ENCODE measurements at regions not wholly inside any gene's neighbourhood (a gene's known extent, or its start where the extent isn't known, plus 50 kb on each side); places are given as distances from the start of the nearest gene placed in this dataset.

DNA sequence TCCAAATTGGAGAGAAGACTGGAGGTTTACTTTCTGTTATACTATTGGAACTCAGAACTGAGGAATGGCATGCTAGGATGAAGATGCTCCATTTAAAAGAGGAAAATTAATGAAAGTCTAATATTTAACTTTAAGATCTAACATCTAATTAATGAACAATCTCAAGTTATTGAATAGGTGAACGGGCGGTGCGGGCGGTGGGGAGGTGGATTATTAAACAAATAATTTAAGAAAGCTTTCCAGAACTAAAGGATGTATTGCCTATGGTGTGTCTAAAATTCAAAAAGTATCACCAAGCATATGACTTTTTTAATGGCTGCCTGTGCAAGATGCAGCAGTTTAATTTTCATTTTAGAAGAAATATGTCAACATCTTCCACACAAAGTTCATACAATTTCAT is 1747.1 kb upstream of the SEL1L start:
- Histone ChIP-seq H3K4me2 (ENCODE audit: low read depth, low read length, poor library complexity, severe bottlenecking) (no peak overlapping the region), H3K36me3 (ENCODE audit: insufficient read depth, low read length) (no peaks in the 10 kb centered on the region), H3K27me3 (ENCODE audit: low read length) (no peaks in the 10 kb centered on the region), H3K9me2 (replicated peaks; ENCODE audit: insufficient read depth, low read length) (no peaks in the 10 kb centered on the region), H3K9me3 (ENCODE audit: low read length) (no peaks in the 10 kb centered on the region), H2AFZ (ENCODE audit: low read length) (no peak overlapping the region), H3K4me3 (ENCODE audit: low read length) (no peak overlapping the region), H3K4me1 (ENCODE audit: low read length) (no peaks in the 10 kb centered on the region), H4K20me1 (ENCODE audit: insufficient read depth, low read depth, low read length) (no peaks in the 10 kb centered on the region), H3K79me2 (ENCODE audit: low read length) (no peaks in the 10 kb centered on the region), H3K9ac (ENCODE audit: low read length) (no peak overlapping the region), H3K27ac (ENCODE audit: low read length) (no peak overlapping the region)
- DNase-seq: no peak

DNA sequence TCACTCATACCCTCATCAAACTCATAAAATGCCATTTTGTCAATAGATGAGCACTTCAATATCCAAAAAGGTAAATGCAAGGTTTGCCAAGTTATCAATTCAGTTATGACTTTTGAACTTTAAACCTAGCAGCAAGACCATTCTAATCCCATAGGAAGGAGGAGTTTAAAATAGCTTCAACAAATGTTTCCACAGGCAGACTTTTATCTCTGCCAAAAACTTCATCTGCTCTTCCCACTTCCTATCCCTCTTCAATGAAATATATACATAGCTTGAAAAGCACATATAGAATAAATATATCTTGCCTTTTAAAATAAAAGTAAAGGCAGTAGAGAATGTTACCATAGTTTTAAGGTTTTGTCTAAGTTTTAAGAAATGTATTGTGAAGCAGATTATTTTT is 1749.1 kb upstream of the SEL1L start:
- H3K79me2 ChIP-seq (ENCODE audit: low read length): no peaks in the 10 kb centered on the region
- no peaks in the 10 kb centered on the region for H3K9me3 ChIP-seq (ENCODE audit: low read length)
- H3K27ac ChIP-seq (ENCODE audit: low read length): no peak overlapping the region
- no peaks in the 10 kb centered on the region for H4K20me1 ChIP-seq (ENCODE audit: insufficient read depth, low read depth, low read length)
- no peak overlapping the region for H2AFZ ChIP-seq (ENCODE audit: low read length)
- no peak overlapping the region for H3K4me2 ChIP-seq (ENCODE audit: low read depth, low read length, poor library complexity, severe bottlenecking)
- H3K9me2 ChIP-seq (replicated peaks; ENCODE audit: insufficient read depth, low read length): no peaks in the 10 kb centered on the region
- no peak overlapping the region for H3K4me3 ChIP-seq (ENCODE audit: low read length)
- H3K4me1 ChIP-seq (ENCODE audit: low read length): no peaks in the 10 kb centered on the region
- DNase-seq: no peak
- no peaks in the 10 kb centered on the region for H3K36me3 ChIP-seq (ENCODE audit: insufficient read depth, low read length)
- no peak overlapping the region for H3K9ac ChIP-seq (ENCODE audit: low read length)
- H3K27me3 ChIP-seq (ENCODE audit: low read length): no peaks in the 10 kb centered on the region

DNA sequence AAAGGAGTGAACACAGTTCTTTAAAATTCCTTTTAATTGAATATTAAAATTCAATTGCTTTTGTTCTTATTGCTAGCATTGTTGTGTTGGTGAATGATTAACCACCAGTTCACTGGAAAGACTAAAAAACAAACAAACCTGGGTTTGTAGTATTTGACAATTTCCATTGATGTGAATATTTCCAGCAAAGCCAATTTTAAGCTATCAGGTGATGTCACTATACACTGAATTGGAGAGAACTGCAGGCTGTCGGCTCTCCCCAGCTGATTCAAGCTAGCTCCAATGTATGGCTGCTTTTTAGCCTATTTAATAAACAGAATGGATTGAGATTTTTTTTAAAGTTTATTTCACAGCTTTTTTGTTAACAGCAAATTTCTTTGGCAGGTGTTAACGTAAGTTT is 1753.6 kb upstream of the SEL1L start:
- H3K9me2 ChIP-seq (replicated peaks; ENCODE audit: insufficient read depth, low read length): no peaks in the 10 kb centered on the region

DNA sequence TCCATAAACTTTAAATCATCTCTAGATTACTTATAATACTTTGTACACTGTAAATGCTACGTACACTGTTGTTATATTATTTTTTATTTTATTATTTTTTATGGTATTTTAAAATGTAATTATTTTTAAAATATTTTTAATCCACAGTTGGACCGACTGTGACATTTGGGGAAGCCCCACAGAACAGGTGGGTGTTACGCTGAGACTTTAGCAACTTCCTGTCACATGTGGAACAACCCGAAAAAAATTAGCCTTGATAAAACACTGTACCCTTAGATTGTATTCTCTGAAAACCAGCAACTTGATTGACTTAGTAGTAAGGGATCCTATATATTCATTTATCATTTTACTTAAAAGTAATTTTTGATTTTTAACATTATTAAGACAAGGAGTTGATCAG is 1755.7 kb upstream of the SEL1L start:
- Histone ChIP-seq H3K4me3 (ENCODE audit: low read length) (no peak overlapping the region), H3K9me3 (ENCODE audit: low read length) (no peaks in the 10 kb centered on the region), H2AFZ (ENCODE audit: low read length) (no peak overlapping the region), H4K20me1 (ENCODE audit: insufficient read depth, low read depth, low read length) (no peaks in the 10 kb centered on the region), H3K4me2 (ENCODE audit: low read depth, low read length, poor library complexity, severe bottlenecking) (no peak overlapping the region), H3K9ac (ENCODE audit: low read length) (no peak overlapping the region), H3K4me1 (ENCODE audit: low read length) (no peaks in the 10 kb centered on the region), H3K27ac (ENCODE audit: low read length) (no peak overlapping the region), H3K79me2 (ENCODE audit: low read length) (no peaks in the 10 kb centered on the region), H3K36me3 (ENCODE audit: insufficient read depth, low read length) (no peaks in the 10 kb centered on the region), H3K9me2 (replicated peaks; ENCODE audit: insufficient read depth, low read length) (no peaks in the 10 kb centered on the region), H3K27me3 (ENCODE audit: low read length) (no peaks in the 10 kb centered on the region)
- no peak for DNase-seq

More for the DNA sequence above, 1753.6 kb upstream of the SEL1L start:
- no peaks in the 10 kb centered on the region for H3K9me3 ChIP-seq (ENCODE audit: low read length)
- no peak for DNase-seq
- H3K27ac ChIP-seq (ENCODE audit: low read length): no peak overlapping the region
- H3K4me2 ChIP-seq (ENCODE audit: low read depth, low read length, poor library complexity, severe bottlenecking): no peak overlapping the region
- no peaks in the 10 kb centered on the region for H4K20me1 ChIP-seq (ENCODE audit: insufficient read depth, low read depth, low read length)
- H3K79me2 ChIP-seq (ENCODE audit: low read length): no peaks in the 10 kb centered on the region
- H3K9ac ChIP-seq (ENCODE audit: low read length): no peak overlapping the region
- no peaks in the 10 kb centered on the region for H3K27me3 ChIP-seq (ENCODE audit: low read length)
- H3K4me1 ChIP-seq (ENCODE audit: low read length): no peaks in the 10 kb centered on the region
- no peaks in the 10 kb centered on the region for H3K36me3 ChIP-seq (ENCODE audit: insufficient read depth, low read length)
- no peak overlapping the region for H3K4me3 ChIP-seq (ENCODE audit: low read length)
- no peak overlapping the region for H2AFZ ChIP-seq (ENCODE audit: low read length)

DNA sequence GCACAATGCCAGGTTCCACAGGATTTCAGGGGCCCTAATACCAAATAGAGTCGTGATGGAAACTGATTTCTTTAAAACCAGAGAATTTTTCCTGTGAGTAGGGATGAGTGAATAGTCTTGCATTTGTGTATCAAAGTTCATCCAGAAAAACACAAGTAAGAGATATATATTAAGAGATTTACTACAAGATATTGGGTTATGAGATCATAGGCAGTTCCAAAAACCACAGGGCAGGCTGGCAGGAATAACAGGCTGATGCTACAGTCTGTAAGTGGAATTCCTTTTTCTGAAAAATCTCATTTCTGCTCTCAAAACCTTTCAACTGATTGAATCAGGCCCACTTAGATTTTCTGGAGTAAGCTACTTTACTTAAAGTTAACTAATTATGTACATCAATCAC is 1756.2 kb upstream of the SEL1L start:
- no peak overlapping the region for H2AFZ ChIP-seq (ENCODE audit: low read length)

DNA sequence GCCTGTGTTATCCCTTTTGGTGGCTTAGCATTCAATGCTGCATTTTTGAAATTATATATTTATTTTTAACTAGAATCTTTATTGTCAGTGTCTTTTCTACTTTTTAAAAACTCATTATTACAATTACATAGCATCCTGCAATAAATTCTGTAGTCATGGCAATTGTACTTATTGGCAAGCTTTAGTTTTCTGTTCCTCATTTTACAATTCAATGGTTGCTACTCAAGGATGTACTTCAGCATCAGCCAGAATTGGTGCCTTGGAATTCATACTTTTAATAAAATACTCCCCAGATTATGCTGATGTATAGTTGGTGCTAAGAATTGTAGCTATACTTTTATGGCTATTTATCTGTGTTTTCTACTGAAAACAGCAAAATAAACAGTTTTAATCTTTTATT is 1756.8 kb upstream of the SEL1L start:
- Histone ChIP-seq H3K4me1 (ENCODE audit: low read length) (no peaks in the 10 kb centered on the region), H3K9ac (ENCODE audit: low read length) (no peak overlapping the region), H3K4me2 (ENCODE audit: low read depth, low read length, poor library complexity, severe bottlenecking) (no peak overlapping the region), H3K79me2 (ENCODE audit: low read length) (no peaks in the 10 kb centered on the region), H2AFZ (ENCODE audit: low read length) (no peak overlapping the region), H3K4me3 (ENCODE audit: low read length) (no peak overlapping the region), H3K27ac (ENCODE audit: low read length) (no peak overlapping the region), H3K9me3 (ENCODE audit: low read length) (no peaks in the 10 kb centered on the region), H3K27me3 (ENCODE audit: low read length) (no peaks in the 10 kb centered on the region), H4K20me1 (ENCODE audit: insufficient read depth, low read depth, low read length) (no peaks in the 10 kb centered on the region), H3K36me3 (ENCODE audit: insufficient read depth, low read length) (no peaks in the 10 kb centered on the region), H3K9me2 (replicated peaks; ENCODE audit: insufficient read depth, low read length) (no peaks in the 10 kb centered on the region)
- DNase-seq: no peak

More for the DNA sequence above, 1756.2 kb upstream of the SEL1L start:
- H3K36me3 ChIP-seq (ENCODE audit: insufficient read depth, low read length): no peaks in the 10 kb centered on the region
- no peaks in the 10 kb centered on the region for H3K9me3 ChIP-seq (ENCODE audit: low read length)
- H3K27ac ChIP-seq (ENCODE audit: low read length): no peak overlapping the region
- H3K4me2 ChIP-seq (ENCODE audit: low read depth, low read length, poor library complexity, severe bottlenecking): no peak overlapping the region
- DNase-seq: no peak
- H4K20me1 ChIP-seq (ENCODE audit: insufficient read depth, low read depth, low read length): no peaks in the 10 kb centered on the region
- H3K4me3 ChIP-seq (ENCODE audit: low read length): no peak overlapping the region
- no peak overlapping the region for H3K9ac ChIP-seq (ENCODE audit: low read length)
- H3K4me1 ChIP-seq (ENCODE audit: low read length): no peaks in the 10 kb centered on the region
- no peaks in the 10 kb centered on the region for H3K27me3 ChIP-seq (ENCODE audit: low read length)
- H3K9me2 ChIP-seq (replicated peaks; ENCODE audit: insufficient read depth, low read length): no peaks in the 10 kb centered on the region
- H3K79me2 ChIP-seq (ENCODE audit: low read length): no peaks in the 10 kb centered on the region

DNA sequence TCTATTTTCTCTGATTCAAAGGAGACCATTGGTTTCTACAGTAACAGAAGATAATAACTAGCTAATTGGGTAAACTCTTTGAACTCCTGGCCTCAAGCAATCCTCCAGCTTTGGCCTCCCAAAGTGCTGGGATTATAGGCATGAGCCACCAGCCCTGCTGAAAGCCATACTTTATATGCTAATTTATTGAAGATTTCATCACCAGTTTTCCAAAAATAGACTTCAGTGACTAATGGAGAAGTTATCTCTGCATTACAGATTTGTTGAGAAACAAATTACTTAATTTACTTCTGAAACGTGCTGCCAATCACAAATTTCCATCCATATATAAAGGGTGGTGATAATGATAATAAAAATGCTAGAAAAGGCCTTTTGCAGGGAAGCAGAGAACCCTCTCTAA is 1758.1 kb upstream of the SEL1L start:
- Histone ChIP-seq H3K27me3 (ENCODE audit: low read length) (no peaks in the 10 kb centered on the region), H3K4me1 (ENCODE audit: low read length) (no peaks in the 10 kb centered on the region), H3K9me3 (ENCODE audit: low read length) (no peaks in the 10 kb centered on the region), H3K9ac (ENCODE audit: low read length) (no peak overlapping the region), H3K27ac (ENCODE audit: low read length) (no peak overlapping the region), H3K4me2 (ENCODE audit: low read depth, low read length, poor library complexity, severe bottlenecking) (no peak overlapping the region), H4K20me1 (ENCODE audit: insufficient read depth, low read depth, low read length) (no peaks in the 10 kb centered on the region), H3K4me3 (ENCODE audit: low read length) (no peak overlapping the region), H3K79me2 (ENCODE audit: low read length) (no peaks in the 10 kb centered on the region), H3K36me3 (ENCODE audit: insufficient read depth, low read length) (no peaks in the 10 kb centered on the region), H3K9me2 (replicated peaks; ENCODE audit: insufficient read depth, low read length) (no peaks in the 10 kb centered on the region), H2AFZ (ENCODE audit: low read length) (no peak overlapping the region)
- no peak for DNase-seq

DNA sequence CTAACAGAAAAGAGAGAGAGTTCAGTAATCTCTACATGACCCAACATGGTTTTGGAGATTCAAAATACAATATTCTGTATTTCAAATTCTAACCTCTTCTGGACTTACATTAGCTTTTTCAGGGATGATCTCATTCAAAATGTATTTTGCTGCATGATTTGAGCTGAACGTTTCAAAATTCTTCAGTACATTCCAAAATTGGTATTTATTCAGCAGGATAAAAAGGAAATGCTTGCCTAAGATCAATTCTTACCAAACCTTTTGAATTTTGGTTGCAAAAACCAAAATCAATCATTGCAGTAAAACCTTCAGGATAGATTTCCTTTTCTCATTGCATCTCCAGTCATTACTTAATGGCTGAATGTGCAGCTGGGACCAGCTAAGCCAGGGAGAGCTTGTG is 1761.3 kb upstream of the SEL1L start:
- H3K4me1 ChIP-seq (ENCODE audit: low read length): no peaks in the 10 kb centered on the region
- H3K9ac ChIP-seq (ENCODE audit: low read length): no peak overlapping the region

DNA sequence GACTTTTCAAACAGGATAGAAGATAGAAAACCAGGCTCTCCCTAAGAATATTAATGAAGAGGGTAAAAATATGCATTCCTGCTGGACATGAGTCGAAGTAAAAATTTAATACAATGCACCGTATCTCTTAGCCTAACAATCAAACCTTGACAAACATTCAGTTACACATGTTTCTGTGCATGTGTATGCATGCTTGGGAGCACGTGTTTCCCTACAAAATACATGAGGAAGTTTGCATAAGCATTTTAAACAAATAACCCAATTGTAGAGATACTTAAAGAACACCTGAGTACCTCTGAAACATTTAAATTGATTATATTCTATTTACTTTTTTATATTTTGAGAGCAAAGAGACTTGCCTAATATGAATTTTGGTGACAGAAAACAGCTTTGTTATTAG is 1763.7 kb upstream of the SEL1L start:
- no peaks in the 10 kb centered on the region for H3K9me3 ChIP-seq (ENCODE audit: low read length)
- DNase-seq: no peak
- H3K4me2 ChIP-seq (ENCODE audit: low read depth, low read length, poor library complexity, severe bottlenecking): no peak overlapping the region
- H3K9ac ChIP-seq (ENCODE audit: low read length): no peak overlapping the region
- no peak overlapping the region for H2AFZ ChIP-seq (ENCODE audit: low read length)
- no peaks in the 10 kb centered on the region for H4K20me1 ChIP-seq (ENCODE audit: insufficient read depth, low read depth, low read length)
- H3K27ac ChIP-seq (ENCODE audit: low read length): no peak overlapping the region
- H3K27me3 ChIP-seq (ENCODE audit: low read length): no peaks in the 10 kb centered on the region
- no peaks in the 10 kb centered on the region for H3K36me3 ChIP-seq (ENCODE audit: insufficient read depth, low read length)
- no peak overlapping the region for H3K4me3 ChIP-seq (ENCODE audit: low read length)
- no peaks in the 10 kb centered on the region for H3K79me2 ChIP-seq (ENCODE audit: low read length)
- no peaks in the 10 kb centered on the region for H3K9me2 ChIP-seq (replicated peaks; ENCODE audit: insufficient read depth, low read length)
- peaks cover 16% of the 10 kb centered on the region for H3K4me1 ChIP-seq (ENCODE audit: low read length)

More for the DNA sequence above, 1761.3 kb upstream of the SEL1L start:
- Histone ChIP-seq H3K9me2 (replicated peaks; ENCODE audit: insufficient read depth, low read length) (no peaks in the 10 kb centered on the region), H3K79me2 (ENCODE audit: low read length) (no peaks in the 10 kb centered on the region), H3K27me3 (ENCODE audit: low read length) (no peaks in the 10 kb centered on the region), H3K27ac (ENCODE audit: low read length) (no peak overlapping the region), H3K4me3 (ENCODE audit: low read length) (no peak overlapping the region), H4K20me1 (ENCODE audit: insufficient read depth, low read depth, low read length) (no peaks in the 10 kb centered on the region), H3K9me3 (ENCODE audit: low read length) (no peaks in the 10 kb centered on the region), H3K36me3 (ENCODE audit: insufficient read depth, low read length) (no peaks in the 10 kb centered on the region), H2AFZ (ENCODE audit: low read length) (no peak overlapping the region), H3K4me2 (ENCODE audit: low read depth, low read length, poor library complexity, severe bottlenecking) (no peak overlapping the region)
- DNase-seq: no peak
